SIG-M5 treated with dmso at 0.1 percent for 504 hours (cell line): ENCODE measurements at regions not wholly inside any gene's neighbourhood (a gene's known extent, or its start where the extent isn't known, plus 50 kb on each side); places are given as distances from the start of the nearest gene placed in this dataset.

Experiments used
- DNase-seq: peaks from one replicate; lab custom pipeline; 2025; ENCODE audit not compliant: unreplicated experiment; lab: John Stamatoyannopoulos, UW

DNA sequence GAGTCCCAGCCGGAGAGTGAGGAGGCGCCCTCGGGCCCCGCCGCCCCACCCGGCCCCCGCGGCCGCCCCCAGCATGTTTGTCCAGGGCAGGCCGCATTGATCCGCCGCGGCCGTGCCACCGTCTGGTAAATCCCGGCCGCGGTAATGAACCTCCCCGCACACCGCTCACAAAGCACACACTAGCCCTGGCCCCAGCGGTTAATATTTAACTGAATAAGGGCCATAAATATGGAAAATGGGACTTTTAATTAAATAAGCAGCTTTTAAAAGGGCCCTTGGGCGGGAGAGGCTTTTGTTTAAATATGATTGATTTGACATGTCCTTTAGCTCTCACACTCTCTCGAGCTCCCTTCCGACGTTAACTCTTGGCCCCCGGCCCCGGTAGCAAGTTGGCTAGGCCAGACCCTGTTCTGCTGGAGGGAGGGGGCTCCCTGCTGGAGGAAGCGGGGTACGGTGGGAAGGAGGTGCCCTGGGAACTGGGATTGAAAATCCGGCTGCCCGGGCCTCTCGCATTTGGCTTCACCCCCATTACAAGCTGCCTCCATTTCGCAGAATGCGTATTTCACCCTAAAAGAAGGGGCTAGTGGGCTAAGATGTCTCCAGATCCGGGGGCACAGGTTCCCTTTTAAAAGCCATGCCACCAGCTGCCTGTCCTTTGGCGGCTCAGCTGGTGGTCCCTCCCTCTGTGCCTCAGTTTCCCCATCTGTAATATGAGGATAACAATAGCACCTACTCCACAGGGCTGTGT lies 199.8 kb downstream of the RBM19 start:
- DNase-seq, result no peak

DNA sequence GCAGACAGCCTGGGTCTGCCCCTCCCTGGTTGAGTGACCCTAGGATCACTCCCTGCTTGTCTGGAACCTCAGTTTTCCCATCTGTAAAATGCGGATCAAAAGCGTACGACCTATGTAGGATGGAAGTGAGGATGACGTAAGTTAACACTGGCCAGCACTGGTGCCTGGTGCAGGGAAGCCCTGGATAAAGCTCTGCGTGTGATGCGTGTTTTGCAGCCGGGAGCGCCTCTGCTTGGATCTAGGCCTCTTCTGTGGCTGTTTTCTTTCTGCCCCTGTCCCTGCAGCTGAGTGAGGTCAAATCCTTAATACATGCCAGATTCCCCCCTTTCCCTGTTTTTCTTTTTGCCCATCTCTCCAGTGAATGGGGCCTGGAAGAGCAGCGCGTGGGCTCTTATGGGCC lies 201.5 kb downstream of the RBM19 start:
- DNase-seq, result no peak

DNA sequence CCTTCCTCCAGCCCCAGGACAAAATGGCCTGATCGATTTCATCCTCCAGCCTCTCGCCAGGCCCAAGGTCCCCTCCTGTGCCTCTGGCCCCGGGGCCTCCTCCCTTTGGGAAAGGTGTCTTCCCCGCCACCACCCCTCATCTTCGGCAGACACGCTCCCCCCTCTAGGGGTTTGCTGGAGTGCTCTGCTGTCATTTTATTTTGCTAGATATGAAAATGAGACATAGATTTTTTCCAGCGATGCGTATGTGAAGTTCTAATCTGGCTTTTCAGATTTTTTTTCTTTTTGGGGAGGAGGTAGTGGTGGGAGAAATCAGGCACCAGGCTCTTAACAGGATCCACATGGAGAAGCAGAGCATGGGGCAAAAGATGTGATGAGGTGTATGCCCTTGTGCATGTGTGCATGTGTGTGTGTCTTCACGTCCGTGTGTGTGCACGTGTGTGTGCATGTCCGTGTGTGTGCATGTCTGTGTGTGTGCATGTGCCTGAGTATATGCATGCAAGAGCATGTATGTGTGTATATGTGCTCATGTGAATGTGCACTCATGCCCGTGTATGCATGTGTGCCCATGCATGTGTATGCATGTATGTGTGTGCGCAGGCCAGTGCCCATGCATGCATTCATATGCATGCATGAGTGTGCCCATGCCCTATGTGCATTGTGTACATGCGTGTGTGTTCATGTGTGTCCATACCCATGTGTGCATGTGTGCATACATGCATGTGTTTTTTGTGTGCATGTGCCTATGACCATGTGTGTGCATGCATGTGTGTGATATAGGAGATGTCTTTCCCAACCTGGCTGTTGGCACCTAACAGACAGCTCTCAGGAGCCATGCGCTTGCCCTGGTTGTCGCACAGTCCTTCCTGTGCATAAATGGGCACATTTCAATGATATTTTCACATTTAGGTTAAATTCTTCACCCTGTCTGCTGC lies 203.0 kb downstream of the RBM19 start:
- DNase-seq, result no peak

- DNase-seq, result no peak
These were observed 203.8 kb downstream of the RBM19 start for GRCh38 chr12:113762155-113762881.

- no peak for DNase-seq
These were observed 207.0 kb downstream of the RBM19 start for GRCh38 chr12:113759135-113759534.

- DNase-seq, result no peak
These were observed 207.8 kb downstream of the RBM19 start for GRCh38 chr12:113758165-113758924.

- DNase-seq, result peak; percentile 10
These were observed 208.7 kb downstream of the RBM19 start for GRCh38 chr12:113757221-113758002.

- DNase-seq, result no peak
These were observed 209.5 kb downstream of the RBM19 start for GRCh38 chr12:113756609-113757008.

GRCh38 chr12:113755098-113755497 lies 211.0 kb downstream of the RBM19 start:
- no peak for DNase-seq

GRCh38 chr12:113751513-113751912 lies 214.6 kb downstream of the RBM19 start:
- no peak for DNase-seq

- no peak for DNase-seq
These were observed 216.7 kb downstream of the RBM19 start for GRCh38 chr12:113749433-113749815.

- DNase-seq, result no peak
These were observed 217.3 kb downstream of the RBM19 start for GRCh38 chr12:113748707-113749432.

DNA sequence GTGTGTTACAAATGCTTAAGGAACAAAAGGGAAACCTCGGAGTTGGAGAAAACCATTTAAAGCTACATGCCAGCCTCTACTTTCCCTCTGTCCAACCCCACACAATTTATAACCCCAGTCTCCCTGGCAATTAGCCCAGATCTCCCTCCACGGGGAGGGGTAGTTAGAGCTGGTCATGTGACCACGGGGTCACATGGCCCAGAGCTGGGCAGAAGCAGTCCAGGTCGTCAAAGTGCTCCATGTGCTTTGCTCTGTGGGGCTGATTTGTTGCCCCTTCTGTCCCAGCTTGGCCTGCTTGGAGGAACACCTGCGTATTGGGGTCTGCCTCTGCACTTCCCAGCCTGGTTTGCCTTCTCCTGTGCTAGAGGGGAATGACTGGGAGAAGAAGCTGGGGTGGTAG lies 219.1 kb downstream of the RBM19 start:
- DNase-seq, result no peak

DNA sequence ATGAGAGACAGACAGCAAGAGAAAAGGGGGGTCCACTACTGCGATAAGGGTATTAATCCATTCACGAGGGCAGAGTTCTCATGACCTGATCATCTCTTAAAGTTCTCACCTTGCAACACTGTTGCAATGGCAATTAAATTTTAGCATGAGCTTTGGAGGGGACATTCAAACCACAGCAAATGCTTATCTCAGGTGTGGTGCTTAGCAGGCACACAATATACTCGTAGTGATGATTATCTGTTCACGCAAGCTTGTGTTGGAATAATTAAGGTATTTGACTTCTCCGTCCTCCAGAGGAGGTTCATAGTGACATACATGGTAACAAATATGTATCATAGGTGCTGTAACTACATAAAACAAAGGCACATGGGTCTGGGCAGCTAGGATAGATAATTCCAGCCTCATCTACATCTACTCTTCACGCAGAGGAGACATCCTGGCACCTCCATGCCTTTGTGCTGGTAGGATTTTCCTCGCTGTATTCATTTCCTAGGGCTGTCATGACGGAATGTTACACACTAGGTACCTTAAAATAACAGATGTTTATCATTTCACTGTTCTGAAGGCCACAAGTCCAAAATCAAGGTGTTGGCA lies 221.2 kb downstream of the RBM19 start:
- no peak for DNase-seq

GRCh38 chr12:113742801-113743200 lies 223.3 kb downstream of the RBM19 start:
- DNase-seq, result no peak

GRCh38 chr12:113740699-113741098 lies 225.4 kb downstream of the RBM19 start:
- DNase-seq, result no peak

DNA sequence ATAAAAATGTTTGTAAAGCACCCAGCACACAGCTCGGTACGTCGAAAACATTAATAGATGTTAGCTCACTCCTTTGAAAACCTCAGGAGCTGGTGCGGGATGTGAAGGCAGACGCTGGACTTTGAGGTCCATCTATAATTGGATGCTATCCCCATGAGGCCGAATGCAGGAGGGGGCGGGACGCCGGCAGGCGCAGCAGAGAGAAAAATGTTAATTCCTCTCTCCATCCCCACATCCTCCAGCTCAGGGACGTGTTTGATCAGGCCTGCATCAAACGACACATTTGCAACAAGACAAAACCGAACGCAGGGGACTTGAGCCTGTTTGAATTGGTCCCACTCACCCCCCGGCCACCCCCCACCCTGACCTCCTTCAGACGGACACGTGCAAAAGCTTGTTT lies 231.0 kb downstream of the RBM19 start:
- DNase-seq, result no peak

- no peak for DNase-seq
These were observed 231.6 kb downstream of the RBM19 start for GRCh38 chr12:113734503-113734902.

DNA sequence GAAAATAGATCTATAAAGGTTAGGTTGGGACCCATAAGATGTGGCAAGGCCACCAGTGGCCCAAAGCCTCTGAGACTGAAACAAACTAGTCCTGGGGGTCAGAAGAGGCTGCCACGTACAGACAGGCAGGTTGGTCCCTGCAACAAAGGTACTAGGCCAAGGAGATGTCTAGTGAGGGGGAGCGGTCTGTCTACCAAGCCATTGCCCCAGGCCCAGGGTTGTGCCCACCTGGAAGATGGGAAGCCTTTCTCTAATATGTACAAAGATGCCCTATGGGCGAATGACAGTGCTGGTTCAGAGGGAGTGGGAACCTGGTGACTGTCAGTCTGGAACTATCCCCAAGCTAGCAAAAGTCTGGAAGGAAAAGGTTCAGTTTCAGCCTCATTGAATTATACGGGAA lies 233.2 kb downstream of the RBM19 start:
- no peak for DNase-seq
